ENCODE measurements at regions not wholly inside any gene's neighbourhood (a gene's known extent, or its start where the extent isn't known, plus 50 kb on each side); places are given as distances from the start of the nearest gene placed in this dataset.

- Histone ChIP-seq H4K20me1 (ENCODE audit: insufficient read depth, poor library complexity, severe bottlenecking) (no peaks in the 10 kb centered on the region), H3K4me3 (no peak overlapping the region), H3K4me2 (no peak overlapping the region), H2AFZ (no peak overlapping the region), H3K9me2 (replicated peaks; ENCODE audit: insufficient read depth) (no peaks in the 10 kb centered on the region), H3K27ac (no peak overlapping the region), H3K79me2 (no peaks in the 10 kb centered on the region), H3K36me3 (replicated peaks; ENCODE audit: insufficient read depth, low read depth) (no peaks in the 10 kb centered on the region), H3K4me1 (ENCODE audit: insufficient read depth) (peaks cover 8% of the 10 kb centered on the region), H3K27me3 (peaks cover 4% of the 10 kb centered on the region), H3K9me3 (ENCODE audit: low read depth) (no peaks in the 10 kb centered on the region)
- WGBS (ENCODE audit: low lambda C conversion rate, missing lambda C conversion rate), result 57% methylated on average over 1 of the region's 1 CpG
- TF ChIP-seq EZH2phosphoT487 (IDR thresholded peaks at IDR 0.05; ENCODE audit: low read depth, severe bottlenecking, unreplicated experiment), result no peak
- TF ChIP-seq, protein P1, sequence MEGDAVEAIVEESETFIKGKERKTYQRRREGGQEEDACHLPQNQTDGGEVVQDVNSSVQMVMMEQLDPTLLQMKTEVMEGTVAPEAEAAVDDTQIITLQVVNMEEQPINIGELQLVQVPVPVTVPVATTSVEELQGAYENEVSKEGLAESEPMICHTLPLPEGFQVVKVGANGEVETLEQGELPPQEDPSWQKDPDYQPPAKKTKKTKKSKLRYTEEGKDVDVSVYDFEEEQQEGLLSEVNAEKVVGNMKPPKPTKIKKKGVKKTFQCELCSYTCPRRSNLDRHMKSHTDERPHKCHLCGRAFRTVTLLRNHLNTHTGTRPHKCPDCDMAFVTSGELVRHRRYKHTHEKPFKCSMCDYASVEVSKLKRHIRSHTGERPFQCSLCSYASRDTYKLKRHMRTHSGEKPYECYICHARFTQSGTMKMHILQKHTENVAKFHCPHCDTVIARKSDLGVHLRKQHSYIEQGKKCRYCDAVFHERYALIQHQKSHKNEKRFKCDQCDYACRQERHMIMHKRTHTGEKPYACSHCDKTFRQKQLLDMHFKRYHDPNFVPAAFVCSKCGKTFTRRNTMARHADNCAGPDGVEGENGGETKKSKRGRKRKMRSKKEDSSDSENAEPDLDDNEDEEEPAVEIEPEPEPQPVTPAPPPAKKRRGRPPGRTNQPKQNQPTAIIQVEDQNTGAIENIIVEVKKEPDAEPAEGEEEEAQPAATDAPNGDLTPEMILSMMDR (IDR thresholded peaks at IDR 0.05; ENCODE audit: poor library complexity), result no peak
- no peak for TF ChIP-seq EZH2 (IDR thresholded peaks at IDR 0.05; ENCODE audit: borderline replicate concordance)
- no peak for DNase-seq (ENCODE audit: low spot score)
Observed at GRCh38 chr1:204801211-204801610, 69.5 kb upstream of the NFASC start.

DNA sequence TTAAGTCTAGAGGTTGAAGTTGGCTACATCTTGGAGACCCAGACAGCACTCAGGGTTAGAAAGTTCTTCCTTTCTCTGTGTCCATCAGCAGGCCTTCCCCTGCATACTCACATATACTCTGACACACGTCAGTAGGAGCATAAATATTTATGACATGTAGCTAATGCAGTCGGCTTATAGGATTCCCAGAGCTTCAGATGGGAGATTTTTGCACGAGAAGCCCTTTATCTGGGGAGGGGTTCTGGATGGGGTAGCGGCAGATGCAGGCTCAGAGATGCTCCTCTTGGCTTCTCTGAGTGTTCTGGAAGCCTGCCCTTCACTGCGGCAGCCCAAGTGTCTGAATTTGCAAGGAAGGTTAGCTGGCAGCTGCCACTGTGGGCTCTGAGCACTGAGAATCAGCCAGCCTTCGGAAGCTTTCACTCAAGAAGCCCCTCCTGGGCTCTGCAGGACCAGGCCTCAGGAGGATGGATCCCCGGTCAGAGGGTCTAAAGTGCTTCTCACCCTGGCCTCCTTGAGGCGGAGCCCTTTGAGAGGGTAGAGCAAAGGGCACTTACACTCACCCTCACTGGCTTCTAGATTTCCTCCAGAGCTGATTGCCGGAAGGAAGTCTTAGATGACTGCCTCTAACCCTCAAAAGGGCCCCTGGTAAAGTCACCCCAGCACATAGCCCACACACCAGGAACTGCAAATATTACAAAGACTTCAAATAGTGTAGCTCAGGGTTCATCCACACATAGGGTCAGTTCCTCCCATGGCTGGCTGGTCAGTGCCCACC is 68.1 kb upstream of the NFASC start:
- WGBS (ENCODE audit: low lambda C conversion rate, missing lambda C conversion rate), result 73% methylated on average over 9 of the region's 9 CpGs

GRCh38 chr1:204803607-204804006 is 67.1 kb upstream of the NFASC start:
- H3K27ac ChIP-seq, result no peak overlapping the region
- no peak overlapping the region for H3K4me3 ChIP-seq
- H3K9me3 ChIP-seq (ENCODE audit: low read depth), result no peaks in the 10 kb centered on the region
- H3K79me2 ChIP-seq, result no peaks in the 10 kb centered on the region
- no peaks in the 10 kb centered on the region for H3K9me2 ChIP-seq (replicated peaks; ENCODE audit: insufficient read depth)
- H3K27me3 ChIP-seq, result peaks cover 4% of the 10 kb centered on the region
- no peak overlapping the region for H2AFZ ChIP-seq
- no peaks in the 10 kb centered on the region for H4K20me1 ChIP-seq (ENCODE audit: insufficient read depth, poor library complexity, severe bottlenecking)
- no peak overlapping the region for H3K4me2 ChIP-seq
- H3K4me1 ChIP-seq (ENCODE audit: insufficient read depth), result peaks cover 8% of the 10 kb centered on the region
- WGBS (ENCODE audit: low lambda C conversion rate, missing lambda C conversion rate), result 85% methylated on average over 3 of the region's 3 CpGs
- TF ChIP-seq EZH2 (IDR thresholded peaks at IDR 0.05; ENCODE audit: borderline replicate concordance) (no peak), EZH2phosphoT487 (IDR thresholded peaks at IDR 0.05; ENCODE audit: low read depth, severe bottlenecking, unreplicated experiment) (no peak)
- TF ChIP-seq, protein P1 (IDR thresholded peaks at IDR 0.05; ENCODE audit: poor library complexity), result no peak
- H3K36me3 ChIP-seq (replicated peaks; ENCODE audit: insufficient read depth, low read depth), result no peaks in the 10 kb centered on the region
- no peak for DNase-seq (ENCODE audit: low spot score)

More for the DNA sequence above, 68.1 kb upstream of the NFASC start:
- H3K27me3 ChIP-seq, result peaks cover 4% of the 10 kb centered on the region
- H3K79me2 ChIP-seq, result no peaks in the 10 kb centered on the region
- peak; percentile 30 for DNase-seq (ENCODE audit: low spot score)
- H3K9me2 ChIP-seq (replicated peaks; ENCODE audit: insufficient read depth), result no peaks in the 10 kb centered on the region
- no peak overlapping the region for H3K4me3 ChIP-seq
- H3K9me3 ChIP-seq (ENCODE audit: low read depth), result no peaks in the 10 kb centered on the region
- no peak overlapping the region for H3K4me2 ChIP-seq
- no peaks in the 10 kb centered on the region for H3K36me3 ChIP-seq (replicated peaks; ENCODE audit: insufficient read depth, low read depth)
- no peak overlapping the region for H2AFZ ChIP-seq
- H3K4me1 ChIP-seq (ENCODE audit: insufficient read depth), result peaks cover 8% of the 10 kb centered on the region
- no peaks in the 10 kb centered on the region for H4K20me1 ChIP-seq (ENCODE audit: insufficient read depth, poor library complexity, severe bottlenecking)
- peak overlapping the region; percentile 55 for H3K27ac ChIP-seq
- TF ChIP-seq EZH2 (IDR thresholded peaks at IDR 0.05; ENCODE audit: borderline replicate concordance), result no peak
- TF ChIP-seq EZH2phosphoT487 (IDR thresholded peaks at IDR 0.05; ENCODE audit: low read depth, severe bottlenecking, unreplicated experiment), result no peak
- TF ChIP-seq, protein P1 (IDR thresholded peaks at IDR 0.05; ENCODE audit: poor library complexity), result no peak

Data from hepatocyte (in vitro differentiated cells).